ENCODE measurements at regions not wholly inside any gene's neighbourhood (a gene's known extent, or its start where the extent isn't known, plus 50 kb on each side); places are given as distances from the start of the nearest gene placed in this dataset.

GRCh38 chr21:43274022-43274945 is 105.5 kb downstream of the CRYAA start:
- no peaks in the 10 kb centered on the region for H4K20me1 ChIP-seq (ENCODE audit: insufficient read depth, poor library complexity, severe bottlenecking)
- no peak overlapping the region for H3K27ac ChIP-seq
- TF ChIP-seq EZH2 (IDR thresholded peaks at IDR 0.05; ENCODE audit: borderline replicate concordance) = no peak
- no peak for TF ChIP-seq EZH2phosphoT487 (IDR thresholded peaks at IDR 0.05; ENCODE audit: low read depth, severe bottlenecking, unreplicated experiment)
- no peak for TF ChIP-seq CTCF (IDR thresholded peaks at IDR 0.05; ENCODE audit: poor library complexity)
- H2AFZ ChIP-seq = no peak overlapping the region
- no peaks in the 10 kb centered on the region for H3K79me2 ChIP-seq
- no peak overlapping the region for H3K4me2 ChIP-seq
- no peak overlapping the region for H3K4me3 ChIP-seq
- no peaks in the 10 kb centered on the region for H3K9me3 ChIP-seq (ENCODE audit: low read depth)
- peak; percentile 64 for DNase-seq (ENCODE audit: low spot score)
- 89% methylated on average over 21 of the region's 21 CpGs for WGBS (ENCODE audit: low lambda C conversion rate, missing lambda C conversion rate)
- peaks cover 23% of the 10 kb centered on the region for H3K4me1 ChIP-seq (ENCODE audit: insufficient read depth)
- H3K9me2 ChIP-seq (replicated peaks; ENCODE audit: insufficient read depth) = no peaks in the 10 kb centered on the region
- no peaks in the 10 kb centered on the region for H3K36me3 ChIP-seq (replicated peaks; ENCODE audit: insufficient read depth, low read depth)
- H3K27me3 ChIP-seq = no peaks in the 10 kb centered on the region

- H3K4me1 ChIP-seq (ENCODE audit: insufficient read depth) = peaks cover 23% of the 10 kb centered on the region
- H3K36me3 ChIP-seq (replicated peaks; ENCODE audit: insufficient read depth, low read depth) = no peaks in the 10 kb centered on the region
- no peak overlapping the region for H3K4me2 ChIP-seq
- WGBS (ENCODE audit: low lambda C conversion rate, missing lambda C conversion rate) = 61% methylated on average over 8 of the region's 9 CpGs
- no peaks in the 10 kb centered on the region for H3K27me3 ChIP-seq
- H3K4me3 ChIP-seq = no peak overlapping the region
- H3K9me3 ChIP-seq (ENCODE audit: low read depth) = no peaks in the 10 kb centered on the region
- no peaks in the 10 kb centered on the region for H3K79me2 ChIP-seq
- TF ChIP-seq CTCF (IDR thresholded peaks at IDR 0.05; ENCODE audit: poor library complexity) = no peak
- no peak for TF ChIP-seq EZH2phosphoT487 (IDR thresholded peaks at IDR 0.05; ENCODE audit: low read depth, severe bottlenecking, unreplicated experiment)
- TF ChIP-seq EZH2 (IDR thresholded peaks at IDR 0.05; ENCODE audit: borderline replicate concordance) = no peak
- DNase-seq (ENCODE audit: low spot score) = peak; percentile 41
- no peak overlapping the region for H2AFZ ChIP-seq
- H3K27ac ChIP-seq = no peak overlapping the region
- no peaks in the 10 kb centered on the region for H3K9me2 ChIP-seq (replicated peaks; ENCODE audit: insufficient read depth)
- H4K20me1 ChIP-seq (ENCODE audit: insufficient read depth, poor library complexity, severe bottlenecking) = no peaks in the 10 kb centered on the region
Measured at GRCh38 chr21:43273708-43274021, 104.9 kb downstream of the CRYAA start.

- H4K20me1 ChIP-seq (ENCODE audit: insufficient read depth, poor library complexity, severe bottlenecking) = no peaks in the 10 kb centered on the region
- peaks cover 23% of the 10 kb centered on the region for H3K4me1 ChIP-seq (ENCODE audit: insufficient read depth)
- WGBS (ENCODE audit: low lambda C conversion rate, missing lambda C conversion rate) = 92% methylated on average over 22 of the region's 22 CpGs
- no peaks in the 10 kb centered on the region for H3K79me2 ChIP-seq
- no peak overlapping the region for H2AFZ ChIP-seq
- H3K9me3 ChIP-seq (ENCODE audit: low read depth) = no peaks in the 10 kb centered on the region
- no peak overlapping the region for H3K4me2 ChIP-seq
- H3K27me3 ChIP-seq = no peaks in the 10 kb centered on the region
- DNase-seq (ENCODE audit: low spot score) = no peak
- no peak overlapping the region for H3K4me3 ChIP-seq
- H3K9me2 ChIP-seq (replicated peaks; ENCODE audit: insufficient read depth) = no peaks in the 10 kb centered on the region
- TF ChIP-seq EZH2 (IDR thresholded peaks at IDR 0.05; ENCODE audit: borderline replicate concordance) (no peak), CTCF (IDR thresholded peaks at IDR 0.05; ENCODE audit: poor library complexity) (no peak), EZH2phosphoT487 (IDR thresholded peaks at IDR 0.05; ENCODE audit: low read depth, severe bottlenecking, unreplicated experiment) (no peak)
- H3K36me3 ChIP-seq (replicated peaks; ENCODE audit: insufficient read depth, low read depth) = no peaks in the 10 kb centered on the region
- no peak overlapping the region for H3K27ac ChIP-seq
Measured at GRCh38 chr21:43273016-43273707, 104.4 kb downstream of the CRYAA start.
